Pancreas (tissue), 10 donors: ENCODE measurements at regions not wholly inside any gene's neighbourhood (a gene's known extent, or its start where the extent isn't known, plus 50 kb on each side); places are given as distances from the start of the nearest gene placed in this dataset.

Experiments used
- ATAC-seq, 4 donors: fragments of 200-7000 bp; cut with Tn5 transposase; one replicate each; pipeline versions ENCODE4 v1.8.0 to v1.9.1; 2020; ENCODE audit warnings: mild to moderate bottlenecking in 4 of 4, moderate library complexity in 4 of 4
- DNase-seq, 6 donors: peaks; one replicate each; pipeline ENCODE4 v3.0.0-alpha.2; 2020
- FAIRE-seq: peaks from 2 replicates; lab custom pipeline; 2012; peaks lifted over from hg19 to GRCh38; lab: Jason Lieb, UNC
- H3K27ac ChIP-seq, 4 donors: fragments of 200-600 bp; sonication (generic); 1 replicate in 3 of 4; 2 replicates in 1 of 4; pipeline versions ENCODE4 v1.5.0 to v1.8.0; 2020
- H3K27me3 ChIP-seq, 4 donors: fragments of 200-600 bp; one replicate each; pipeline ENCODE4 v1.8.0; 2021
- H3K36me3 ChIP-seq, 3 donors: fragments of 200-600 bp; sonication (generic) in 1 of 3; one replicate each; pipeline versions ENCODE4 v1.5.0 to v1.8.0; 2020 to 2021
- H3K4me1 ChIP-seq, 3 donors: fragments of 200-600 bp; one replicate each; pipeline ENCODE4 v1.8.0; 2021
- H3K4me3 ChIP-seq, 4 donors: fragments of 200-600 bp; sonication (generic) in 2 of 4; one replicate each; pipeline versions ENCODE4 v1.5.0 to v1.8.0; 2020 to 2021
- H3K9me3 ChIP-seq, 4 donors: fragments of 200-600 bp; one replicate each; pipeline ENCODE4 v1.8.0; 2021
- WGBS, 2 donors: extraction: QIAGEN DNeasy Blood & Tissue Kit; methylation state at CpG; one replicate each; pipeline ENCODE4 v1.1.7; 2013; 5-methylcytosine and 5-hydroxymethylcytosine counted together
- intact Hi-C, 3 donors: fragments of 100-400 bp; cut with DNase I; formaldehyde crosslinking; loops; one replicate each; pipeline versions ENCODE4 v1.11.1 to v1.14.2; 2022
- TF ChIP-seq, protein P1 (sequence below), 4 donors: fragments of 200-600 bp; sonication (generic) in 3 of 4; IDR thresholded peaks; one replicate each; pipeline versions ENCODE4 v1.5.0 to v1.8.0; 2021; ENCODE audit warnings: antibody characterized with exemption in 4 of 4
- donor health status: healthy with polysubstance abuse.
- donor health status: DM: no; HTN: no; CAD: no; lungs with moderate emphysema.
- donor health status: DM: no; HTN: no; CAD: no.
- donor health status: control.
- donor health status: control.
- donor health status: Bipolar disorder and iron deficiency.
- donor health status: DM: yes; HTN: yes; CAD: no.
- donor health status: DM: no; HTN: no; CAD: no.
- donor health status: DM: no; HTN: no; CAD: no.
- donor health status: DM: yes; HTN: yes; CAD: no.

DNA sequence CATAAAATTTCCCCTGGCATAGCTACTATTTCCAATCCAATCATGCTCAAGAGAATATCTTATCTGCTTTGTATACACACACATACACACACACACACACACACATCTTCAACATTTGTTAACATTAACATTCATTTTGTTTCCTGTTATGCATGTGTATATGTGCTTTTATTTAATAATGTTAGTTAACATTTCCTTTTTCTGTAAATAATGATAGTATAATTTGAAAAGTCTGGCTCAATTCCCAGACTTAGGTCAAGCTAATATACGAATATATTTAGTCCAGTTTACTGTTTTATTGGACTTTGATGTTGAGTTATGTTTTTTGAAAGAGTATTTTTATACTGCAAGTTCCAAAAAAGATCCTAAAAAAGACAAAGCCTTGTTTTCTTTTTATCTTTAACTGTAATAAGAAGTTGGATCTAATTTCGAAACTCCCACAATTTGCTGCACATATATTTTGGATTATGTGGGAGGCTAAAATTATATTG is 1072.4 kb downstream of the EFNB2 start:
- no peak for FAIRE-seq
- TF ChIP-seq, protein P1, sequence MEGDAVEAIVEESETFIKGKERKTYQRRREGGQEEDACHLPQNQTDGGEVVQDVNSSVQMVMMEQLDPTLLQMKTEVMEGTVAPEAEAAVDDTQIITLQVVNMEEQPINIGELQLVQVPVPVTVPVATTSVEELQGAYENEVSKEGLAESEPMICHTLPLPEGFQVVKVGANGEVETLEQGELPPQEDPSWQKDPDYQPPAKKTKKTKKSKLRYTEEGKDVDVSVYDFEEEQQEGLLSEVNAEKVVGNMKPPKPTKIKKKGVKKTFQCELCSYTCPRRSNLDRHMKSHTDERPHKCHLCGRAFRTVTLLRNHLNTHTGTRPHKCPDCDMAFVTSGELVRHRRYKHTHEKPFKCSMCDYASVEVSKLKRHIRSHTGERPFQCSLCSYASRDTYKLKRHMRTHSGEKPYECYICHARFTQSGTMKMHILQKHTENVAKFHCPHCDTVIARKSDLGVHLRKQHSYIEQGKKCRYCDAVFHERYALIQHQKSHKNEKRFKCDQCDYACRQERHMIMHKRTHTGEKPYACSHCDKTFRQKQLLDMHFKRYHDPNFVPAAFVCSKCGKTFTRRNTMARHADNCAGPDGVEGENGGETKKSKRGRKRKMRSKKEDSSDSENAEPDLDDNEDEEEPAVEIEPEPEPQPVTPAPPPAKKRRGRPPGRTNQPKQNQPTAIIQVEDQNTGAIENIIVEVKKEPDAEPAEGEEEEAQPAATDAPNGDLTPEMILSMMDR (IDR thresholded peaks at IDR 0.05), result no peak
- intact Hi-C loops, result no loop called here

DNA sequence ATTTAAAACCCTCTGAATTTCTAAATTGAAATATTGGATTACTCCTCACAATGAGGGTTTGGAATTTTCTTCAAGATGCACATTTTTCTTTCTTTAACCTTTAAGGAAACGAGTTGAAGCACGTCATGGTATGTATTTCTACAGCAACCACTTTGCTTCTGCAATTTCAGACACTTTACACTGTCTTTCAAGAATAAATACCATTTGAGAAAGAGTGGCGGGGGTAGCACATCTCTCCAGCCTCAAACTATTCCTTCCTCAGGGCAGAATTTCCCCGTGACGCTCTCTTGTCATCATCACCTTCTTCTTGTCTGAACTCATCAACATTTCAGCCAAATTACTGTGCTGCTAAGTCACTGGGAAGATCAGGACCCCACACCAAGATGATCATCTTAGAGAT is 1073.4 kb downstream of the EFNB2 start:
- 73 to 80% methylated on average over 5 of the region's 5 CpGs for WGBS, 2 donors

More for the DNA sequence above, 1072.4 kb downstream of the EFNB2 start:
- peaks cover 0 to 6% (median 0%) of the 10 kb centered on the region in 3 donors for H3K4me1 ChIP-seq
- ATAC-seq (no peak), DNase-seq (no peak)
- H3K36me3 ChIP-seq, result no peaks in the 10 kb centered on the region
- no peak overlapping the region for H3K4me3 ChIP-seq
- H3K9me3 ChIP-seq, result no peaks in the 10 kb centered on the region
- H3K27ac ChIP-seq, result no peak overlapping the region
- WGBS, 2 donors, result 32% methylated on average over 2 of the region's 2 CpGs
- H3K27me3 ChIP-seq, result no peaks in the 10 kb centered on the region

DNA sequence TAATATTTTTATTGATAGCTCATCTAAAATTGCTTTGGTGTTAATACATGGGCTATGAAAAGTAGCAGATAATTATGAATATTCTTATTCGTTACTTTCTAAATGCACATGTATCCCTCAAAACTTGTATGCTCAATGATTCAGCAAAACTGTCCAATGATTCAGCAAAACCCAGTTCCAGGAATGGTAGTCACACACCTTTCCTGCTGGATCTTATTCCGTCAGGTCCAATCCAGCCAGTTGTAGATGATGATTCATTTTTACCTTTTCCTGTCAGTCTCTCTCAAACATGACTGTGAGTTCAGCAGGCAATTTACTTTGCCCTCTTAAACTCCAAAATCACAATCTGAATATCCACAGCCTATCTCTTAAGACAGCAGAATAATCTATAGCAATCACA is 1082.6 kb downstream of the EFNB2 start:
- 78 to 89% methylated on average over 2 of the region's 2 CpGs for WGBS, 2 donors
- TF ChIP-seq, protein P1 (IDR thresholded peaks at IDR 0.05), result no peak
- FAIRE-seq (no peak), DNase-seq (no peak), ATAC-seq (no peak)
- no peaks in the 10 kb centered on the region for H3K9me3 ChIP-seq
- intact Hi-C loops, result no loop called here
- no peaks in the 10 kb centered on the region for H3K4me1 ChIP-seq
- H3K27ac ChIP-seq, result no peak overlapping the region
- H3K27me3 ChIP-seq, result no peaks in the 10 kb centered on the region
- H3K4me3 ChIP-seq, result no peak overlapping the region
- no peaks in the 10 kb centered on the region for H3K36me3 ChIP-seq

More for the DNA sequence above, 1073.4 kb downstream of the EFNB2 start:
- no peaks in the 10 kb centered on the region for H3K9me3 ChIP-seq
- ATAC-seq, result no peak
- DNase-seq, result no peak
- intact Hi-C loops, result no loop called here
- H3K27me3 ChIP-seq, result no peaks in the 10 kb centered on the region
- H3K4me3 ChIP-seq, result no peak overlapping the region
- peaks cover 0 to 6% (median 0%) of the 10 kb centered on the region in 3 donors for H3K4me1 ChIP-seq
- FAIRE-seq, result no peak
- TF ChIP-seq, protein P1 (IDR thresholded peaks at IDR 0.05), result no peak
- no peak overlapping the region for H3K27ac ChIP-seq
- no peaks in the 10 kb centered on the region for H3K36me3 ChIP-seq

DNA sequence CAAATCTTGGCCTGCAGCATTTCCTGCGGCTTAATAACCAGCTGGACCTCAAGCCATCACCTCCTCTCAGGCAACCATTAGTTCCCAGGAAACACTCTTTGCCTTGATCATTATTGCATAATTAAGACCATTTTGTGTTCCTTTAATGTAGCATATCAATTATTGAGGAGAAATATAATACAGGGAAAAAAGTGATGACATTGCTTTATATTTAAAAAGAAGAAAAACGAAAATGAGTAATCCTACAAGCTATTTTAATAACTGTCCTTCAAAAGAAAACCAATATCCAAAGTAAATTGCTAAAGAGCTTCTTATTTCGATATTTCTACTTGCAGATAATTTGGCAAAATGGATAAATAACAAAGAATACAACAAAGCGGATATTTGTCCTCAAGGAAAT is 1084.7 kb downstream of the EFNB2 start:
- no peaks in the 10 kb centered on the region for H3K4me1 ChIP-seq
- no peak overlapping the region for H3K4me3 ChIP-seq
- no peaks in the 10 kb centered on the region for H3K36me3 ChIP-seq
- no peak overlapping the region for H3K27ac ChIP-seq
- DNase-seq, result no peak
- H3K27me3 ChIP-seq, result no peaks in the 10 kb centered on the region
- 59 to 70% methylated on average over 4 of the region's 4 CpGs for WGBS, 2 donors
- H3K9me3 ChIP-seq, result no peaks in the 10 kb centered on the region
- ATAC-seq, result no peak
- FAIRE-seq, result no peak
- intact Hi-C loops, result no loop called here
- TF ChIP-seq, protein P1 (IDR thresholded peaks at IDR 0.05), result no peak

DNA sequence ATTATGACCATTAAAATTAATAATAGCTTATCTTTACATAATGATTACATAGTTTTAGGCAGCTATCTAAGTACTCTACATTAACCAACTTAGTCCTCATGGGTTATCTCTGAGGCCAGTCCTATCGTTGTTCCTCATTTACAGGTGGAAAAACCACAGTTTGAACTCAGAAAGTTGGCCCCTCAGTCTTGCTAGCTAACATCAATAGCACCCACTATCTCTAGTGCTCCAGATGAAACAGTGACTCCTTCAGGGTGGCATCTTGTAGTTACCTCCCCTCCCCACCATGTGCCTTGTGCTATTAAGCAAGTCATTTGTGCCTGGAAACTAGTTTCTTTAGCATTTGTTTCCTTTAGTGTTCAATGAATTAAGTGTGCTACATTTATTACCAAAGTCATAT is 1086.7 kb downstream of the EFNB2 start:
- FAIRE-seq (no peak), ATAC-seq (no peak), DNase-seq (no peak)
- WGBS, 2 donors, result 62 to 67% methylated on average over 1 of the region's 1 CpG
- no peaks in the 10 kb centered on the region for H3K36me3 ChIP-seq
- H3K4me1 ChIP-seq, result no peaks in the 10 kb centered on the region
- H3K9me3 ChIP-seq, result no peaks in the 10 kb centered on the region
- intact Hi-C loops, result no loop called here
- TF ChIP-seq, protein P1 (IDR thresholded peaks at IDR 0.05), result no peak
- H3K4me3 ChIP-seq, result no peak overlapping the region
- H3K27me3 ChIP-seq, result no peaks in the 10 kb centered on the region
- H3K27ac ChIP-seq, result no peak overlapping the region
